C4-2B (cell line): ENCODE measurements at regions not wholly inside any gene's neighbourhood (a gene's known extent, or its start where the extent isn't known, plus 50 kb on each side); places are given as distances from the start of the nearest gene placed in this dataset.
"Not testable (repeated sequence)": the region's sequence is repeated elsewhere in the genome, so short reads cannot be mapped to it uniquely, and the experiment has no call there.

ENCODE experiments used
- H3K27ac ChIP-seq: fragments of 450-650 bp; 2 replicates; pipeline ENCODE4 v1.5.1; 2017
- CTCF ChIP-seq: fragments of 450-650 bp; conservative IDR thresholded peaks from 2 replicates; pipeline ENCODE4 v1.5.1; 2017; ENCODE audit warnings: mild to moderate bottlenecking
- ZFX ChIP-seq: fragments of 450-650 bp; IDR thresholded peaks from 2 replicates; pipeline ENCODE4 v1.6.1; 2017

- no peak for TF ChIP-seq ZFX
- TF ChIP-seq CTCF = no peak
- H3K27ac ChIP-seq = no peak overlapping the region
These were observed 216.9 kb downstream of the CENPC start for GRCh38 chr4:67328393-67328792.

- H3K27ac ChIP-seq = no peak overlapping the region
- TF ChIP-seq CTCF = no peak
- TF ChIP-seq ZFX = no peak
These were observed 217.4 kb downstream of the CENPC start for GRCh38 chr4:67328018-67328278.

GRCh38 chr4:67327245-67328017, 217.9 kb downstream of the CENPC start:
- no peak overlapping the region for H3K27ac ChIP-seq
- TF ChIP-seq ZFX (no peak), CTCF (peak; percentile 88)

GRCh38 chr4:67325791-67326190, 219.5 kb downstream of the CENPC start:
- no peak overlapping the region for H3K27ac ChIP-seq
- TF ChIP-seq ZFX (no peak), CTCF (no peak)

GRCh38 chr4:67320645-67321044, 224.7 kb downstream of the CENPC start:
- no peak overlapping the region for H3K27ac ChIP-seq
- TF ChIP-seq ZFX = no peak
- TF ChIP-seq CTCF = no peak

GRCh38 chr4:67319607-67320006, 225.7 kb downstream of the CENPC start:
- H3K27ac ChIP-seq = not testable (repeated sequence)

- H3K27ac ChIP-seq = not testable (repeated sequence)
These were observed 244.7 kb downstream of the CENPC start for GRCh38 chr4:67300497-67301185.

GRCh38 chr4:67292636-67293035, 252.7 kb downstream of the CENPC start:
- H3K27ac ChIP-seq = no peak overlapping the region
- TF ChIP-seq CTCF = no peak
- no peak for TF ChIP-seq ZFX
